Keratinocyte (primary cell): ENCODE measurements at regions not wholly inside any gene's neighbourhood (a gene's known extent, or its start where the extent isn't known, plus 50 kb on each side); places are given as distances from the start of the nearest gene placed in this dataset.

Experiments used
- CTCF ChIP-seq, 3 experiments: IDR thresholded peaks in 1 of 3; conservative IDR thresholded peaks in 1 of 3; optimal IDR thresholded peaks in 1 of 3; 2 replicates in 2 of 3; 3 replicates in 1 of 3; pipeline versions ENCODE3 to v1.5.1; 2011; ENCODE audit warnings: low read length in 3 of 3, mild to moderate bottlenecking in 3 of 3, moderate library complexity in 2 of 3, control low read depth in 1 of 3, inconsistent platforms in 1 of 3; ENCODE audit not compliant: insufficient read depth in 2 of 3; ENCODE audit errors: extremely low read depth in 1 of 3
- EZH2 ChIP-seq: IDR thresholded peaks from one replicate; pipeline ENCODE4 v1.6.1; 2012; ENCODE audit warnings: inconsistent platforms, mild to moderate bottlenecking, low read length, moderate library complexity

GRCh38 chr12:90080616-90081015 is 372.0 kb upstream of the ATP2B1 start:
- TF ChIP-seq CTCF (optimal IDR thresholded peaks at IDR 0.05 in 1 of 3, IDR thresholded peaks at IDR 0.05 in 1 of 3, conservative IDR thresholded peaks at IDR 0.05 in 1 of 3; ENCODE audit: extremely low read depth in 1 of 3, insufficient read depth in 2 of 3, low read length in 3 of 3) (no peak), EZH2 (no peak)
